ENCODE measurements at regions not wholly inside any gene's neighbourhood (a gene's known extent, or its start where the extent isn't known, plus 50 kb on each side); places are given as distances from the start of the nearest gene placed in this dataset.

DNA sequence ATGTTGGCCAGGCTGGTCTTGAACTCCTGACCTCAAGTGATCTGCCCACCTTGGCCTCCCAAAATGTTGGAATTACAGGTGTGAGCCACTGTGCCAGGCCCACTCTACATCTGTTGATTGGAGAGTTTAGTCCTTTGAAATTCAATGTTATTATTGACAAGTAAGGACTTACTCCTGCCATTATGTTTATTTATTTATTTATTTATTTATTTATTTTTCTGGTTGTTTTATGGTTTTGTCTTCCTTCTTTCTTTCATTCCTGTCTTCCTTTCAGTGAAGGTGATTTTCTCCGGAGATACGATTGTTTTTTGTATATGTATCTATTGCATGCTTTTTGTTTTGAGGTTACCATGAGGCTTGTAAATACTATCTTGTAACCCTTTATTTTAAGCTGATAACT lies 602.6 kb downstream of the EPM2A start:
- H3K4me3 Mint-ChIP-seq, result no peak overlapping the region
- H3K9me3 Mint-ChIP-seq, result no peaks in the 10 kb centered on the region
- H3K27ac Mint-ChIP-seq, result no peak overlapping the region
- H3K4me1 Mint-ChIP-seq (ENCODE audit: low read depth), result peaks cover 12% of the 10 kb centered on the region
- peaks cover 3% of the 10 kb centered on the region; the same call in 1 of the 2 replicates for H3K27me3 Mint-ChIP-seq (ENCODE audit: insufficient read depth)
- no peaks in the 10 kb centered on the region; the same call in 1 of the 2 replicates for H3K36me3 Mint-ChIP-seq (ENCODE audit: low read depth)
- DNase-seq, result no peak
- TF ChIP-seq, protein P1, sequence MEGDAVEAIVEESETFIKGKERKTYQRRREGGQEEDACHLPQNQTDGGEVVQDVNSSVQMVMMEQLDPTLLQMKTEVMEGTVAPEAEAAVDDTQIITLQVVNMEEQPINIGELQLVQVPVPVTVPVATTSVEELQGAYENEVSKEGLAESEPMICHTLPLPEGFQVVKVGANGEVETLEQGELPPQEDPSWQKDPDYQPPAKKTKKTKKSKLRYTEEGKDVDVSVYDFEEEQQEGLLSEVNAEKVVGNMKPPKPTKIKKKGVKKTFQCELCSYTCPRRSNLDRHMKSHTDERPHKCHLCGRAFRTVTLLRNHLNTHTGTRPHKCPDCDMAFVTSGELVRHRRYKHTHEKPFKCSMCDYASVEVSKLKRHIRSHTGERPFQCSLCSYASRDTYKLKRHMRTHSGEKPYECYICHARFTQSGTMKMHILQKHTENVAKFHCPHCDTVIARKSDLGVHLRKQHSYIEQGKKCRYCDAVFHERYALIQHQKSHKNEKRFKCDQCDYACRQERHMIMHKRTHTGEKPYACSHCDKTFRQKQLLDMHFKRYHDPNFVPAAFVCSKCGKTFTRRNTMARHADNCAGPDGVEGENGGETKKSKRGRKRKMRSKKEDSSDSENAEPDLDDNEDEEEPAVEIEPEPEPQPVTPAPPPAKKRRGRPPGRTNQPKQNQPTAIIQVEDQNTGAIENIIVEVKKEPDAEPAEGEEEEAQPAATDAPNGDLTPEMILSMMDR (IDR thresholded peaks at IDR 0.05), result no peak

DNA sequence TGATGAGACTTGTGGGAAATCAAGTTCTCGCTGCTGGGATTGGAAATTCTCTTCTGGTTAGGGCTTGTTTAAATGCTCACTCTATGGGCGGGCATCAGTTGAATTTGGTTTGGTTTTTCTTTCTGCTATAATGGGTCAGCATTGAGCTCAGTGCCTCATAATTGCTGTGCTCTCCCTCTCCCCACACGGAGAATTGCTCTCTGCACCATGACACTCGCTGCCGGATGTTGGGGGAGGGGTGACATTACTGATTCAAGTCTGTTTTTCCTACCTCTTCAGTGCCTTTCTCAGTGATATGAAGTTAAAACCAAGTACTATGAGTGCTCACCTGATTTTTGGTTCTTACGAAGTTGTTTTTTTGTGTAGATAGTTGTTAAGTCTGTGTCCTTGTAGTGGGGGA lies 599.6 kb downstream of the EPM2A start:
- Mint-ChIP-seq H3K4me1 (ENCODE audit: low read depth) (peaks cover 12% of the 10 kb centered on the region), H3K4me3 (no peak overlapping the region), H3K27ac (no peak overlapping the region), H3K36me3 (ENCODE audit: low read depth) (no peaks in the 10 kb centered on the region), H3K27me3 (ENCODE audit: insufficient read depth) (peaks cover 2% of the 10 kb centered on the region; the same call in 1 of the 2 replicates), H3K9me3 (no peaks in the 10 kb centered on the region)
- TF ChIP-seq, protein P1 (IDR thresholded peaks at IDR 0.05), result no peak
- DNase-seq, result no peak

DNA sequence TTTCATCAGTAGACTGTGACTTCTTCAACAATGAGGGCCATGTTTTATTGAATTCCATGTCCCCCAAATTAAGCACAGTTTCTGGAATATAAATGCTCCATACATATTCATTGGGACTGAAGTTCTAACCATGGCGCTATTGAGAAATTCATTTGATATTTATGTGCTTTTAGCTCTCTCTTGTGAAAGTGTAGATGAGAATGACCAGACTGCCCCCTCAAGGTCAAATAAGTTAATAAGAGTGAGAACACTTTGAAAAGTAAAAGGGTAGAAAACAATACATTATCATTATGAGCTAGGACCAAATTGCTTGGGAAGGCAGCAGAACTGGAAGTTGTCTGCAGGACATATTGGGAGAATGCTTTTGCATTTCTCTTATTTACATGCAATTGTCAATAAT lies 597.9 kb downstream of the EPM2A start:
- Mint-ChIP-seq H3K4me3 (no peak overlapping the region), H3K9me3 (no peaks in the 10 kb centered on the region), H3K27me3 (ENCODE audit: insufficient read depth) (peaks cover 2% of the 10 kb centered on the region; the same call in 1 of the 2 replicates), H3K36me3 (ENCODE audit: low read depth) (no peaks in the 10 kb centered on the region), H3K27ac (no peak overlapping the region), H3K4me1 (ENCODE audit: low read depth) (peaks cover 12% of the 10 kb centered on the region)
- TF ChIP-seq, protein P1 (IDR thresholded peaks at IDR 0.05), result peak; percentile 71
- peak; percentile 35 for DNase-seq

DNA sequence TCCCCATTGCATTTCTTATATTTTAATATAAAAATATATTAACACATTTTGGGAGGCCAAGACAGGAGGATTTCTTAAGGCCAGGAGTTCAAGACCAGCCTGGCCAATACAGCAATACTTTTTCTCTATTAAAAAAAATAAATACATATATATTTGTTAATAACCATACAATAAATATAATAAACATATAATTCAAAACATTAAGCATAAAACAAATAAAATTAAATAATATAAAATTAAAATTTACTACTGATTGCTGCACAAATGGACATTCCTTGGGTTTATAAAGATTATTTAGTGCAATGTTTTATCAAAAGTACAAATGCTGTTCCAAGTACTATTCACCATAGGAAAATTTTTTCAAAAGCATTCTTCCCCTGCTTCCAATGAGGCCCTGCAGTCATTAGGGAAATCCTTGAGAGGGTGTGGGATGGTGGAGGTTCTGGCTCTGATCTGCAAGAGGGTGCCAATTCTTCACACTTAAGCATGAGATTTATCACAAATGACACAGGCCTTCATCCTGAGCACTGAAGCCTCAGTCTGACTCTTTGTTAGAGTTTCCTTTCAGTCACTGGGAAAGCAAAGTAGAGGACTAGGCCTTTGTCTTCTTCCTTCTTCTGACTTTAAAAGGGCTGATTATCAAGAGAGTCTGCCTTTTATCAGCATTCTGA lies 596.7 kb downstream of the EPM2A start:
- Mint-ChIP-seq H3K9me3 (no peaks in the 10 kb centered on the region), H3K4me1 (ENCODE audit: low read depth) (peaks cover 12% of the 10 kb centered on the region), H3K36me3 (ENCODE audit: low read depth) (no peaks in the 10 kb centered on the region), H3K4me3 (no peak overlapping the region), H3K27me3 (ENCODE audit: insufficient read depth) (peaks cover 2% of the 10 kb centered on the region; the same call in 1 of the 2 replicates), H3K27ac (no peak overlapping the region)
- TF ChIP-seq, protein P1 (IDR thresholded peaks at IDR 0.05), result no peak
- DNase-seq, result no peak

DNA sequence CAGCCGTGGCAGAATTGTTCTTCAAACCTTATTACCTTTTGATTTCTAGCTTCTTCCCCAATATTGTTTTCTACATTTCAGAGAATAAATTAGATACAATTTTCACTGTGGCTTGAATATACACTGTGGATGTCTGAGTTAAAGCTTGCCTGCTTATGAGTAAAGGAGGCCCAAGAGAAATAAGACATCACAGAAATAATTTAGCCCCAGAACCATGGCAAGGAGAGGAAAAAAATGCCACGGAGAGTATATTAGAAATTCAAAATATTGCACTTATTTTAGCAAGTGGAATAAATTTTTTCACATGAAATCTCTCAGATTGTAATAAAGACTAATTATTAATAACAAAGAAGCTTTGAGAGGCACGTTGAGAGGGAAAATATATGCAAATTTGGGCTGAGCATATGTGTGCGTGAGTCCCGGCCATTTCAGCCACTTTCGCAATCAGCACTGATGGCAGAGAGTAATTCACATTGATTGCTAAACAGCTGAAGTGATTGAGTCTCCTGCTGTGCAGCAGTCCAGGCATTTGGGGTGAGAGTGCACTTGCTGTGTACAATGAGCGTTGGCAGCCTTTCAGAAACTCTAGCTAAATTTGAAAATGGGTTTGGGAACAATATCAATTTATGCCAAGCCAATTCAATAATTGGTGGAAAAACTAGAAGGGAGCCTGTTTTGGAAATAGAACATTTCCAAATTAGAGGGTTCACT lies 596.0 kb downstream of the EPM2A start:
- Mint-ChIP-seq H3K9me3 (no peaks in the 10 kb centered on the region), H3K27me3 (ENCODE audit: insufficient read depth) (peaks cover 2% of the 10 kb centered on the region; the same call in 1 of the 2 replicates), H3K27ac (no peak overlapping the region), H3K36me3 (ENCODE audit: low read depth) (no peaks in the 10 kb centered on the region), H3K4me1 (ENCODE audit: low read depth) (peaks cover 12% of the 10 kb centered on the region), H3K4me3 (no peak overlapping the region)
- DNase-seq, result no peak
- TF ChIP-seq, protein P1 (IDR thresholded peaks at IDR 0.05), result no peak

All from HFFc6 (cell line).